IMR-90 (cell line): ENCODE measurements at regions not wholly inside any gene's neighbourhood (a gene's known extent, or its start where the extent isn't known, plus 50 kb on each side); places are given as distances from the start of the nearest gene placed in this dataset.

ENCODE experiments used
- ATAC-seq: fragments of 200-7000 bp; cut with Tn5 transposase; 2 replicates; pipeline ENCODE4 v1.9.1; 2020; ENCODE audit warnings: low read depth, mild to moderate bottlenecking, moderate library complexity
- BruUV-seq: library from RNA; stranded (reverse); fragments of 400-500 nt; replicated peaks from 2 replicates; lab custom pipeline; 2021; lab: Mats Ljungman, UMichigan
- CTCF ChIA-PET: fragments of 300-600 bp; formaldehyde crosslinking; extraction: SDS; loops from one replicate; lab custom pipeline; 2021; ENCODE audit warnings: antibody characterized with exemption; lab: Yijun Ruan, JAX
- POLR2A ChIA-PET: fragments of 300-600 bp; sonication (Branson Sonifier 250); formaldehyde crosslinking; loops from one replicate; lab custom pipeline; 2022; ENCODE audit warnings: antibody characterized with exemption; ENCODE audit not compliant: unreplicated experiment; lab: Charles Lee
- DNase-seq: peaks from one replicate; pipeline ENCODE4 v3.0.0; 2013
- H2AFZ ChIP-seq: replicated peaks from 2 replicates; pipeline ENCODE3; 2013; ENCODE audit warnings: low read length, mild to moderate bottlenecking; ENCODE audit not compliant: poor library complexity
- H2AK5ac ChIP-seq: 2 replicates; pipeline ENCODE4 v1.6.1; 2013; ENCODE audit warnings: low read depth, low read length, inconsistent platforms
- H2AK9ac ChIP-seq: replicated peaks from 2 replicates; pipeline ENCODE3; 2013; ENCODE audit warnings: mild to moderate bottlenecking, low read depth, low read length, moderate library complexity; ENCODE audit not compliant: poor library complexity
- H2BK120ac ChIP-seq: 2 replicates; pipeline ENCODE4 v1.6.1; 2013; ENCODE audit warnings: low read depth, low read length, inconsistent platforms
- H2BK15ac ChIP-seq: 3 replicates; pipeline ENCODE4 v1.6.1; 2013; ENCODE audit warnings: low read depth, low read length, inconsistent platforms
- H2BK20ac ChIP-seq: 2 replicates; pipeline ENCODE4 v1.6.1; 2013; ENCODE audit warnings: low read depth, mild to moderate bottlenecking, inconsistent platforms, low read length, moderate library complexity
- H2BK5ac ChIP-seq: 2 replicates; pipeline ENCODE4 v1.6.1; 2013; ENCODE audit warnings: mild to moderate bottlenecking, low read depth, low read length, inconsistent platforms; ENCODE audit not compliant: poor library complexity, severe bottlenecking
- H3K14ac ChIP-seq: replicated peaks from 2 replicates; pipeline ENCODE4 v1.6.1; 2013; ENCODE audit warnings: low read depth, low read length, inconsistent platforms
- H3K18ac ChIP-seq: 2 replicates; pipeline ENCODE4 v1.6.1; 2013; ENCODE audit warnings: low read depth, low read length, control low read depth
- H3K23ac ChIP-seq: 2 replicates; pipeline ENCODE4 v1.6.1; 2013; ENCODE audit warnings: low read depth, low read length, inconsistent platforms
- H3K27ac ChIP-seq: 2 replicates; pipeline ENCODE4 v1.5.1; 2013; ENCODE audit warnings: mild to moderate bottlenecking, control low read depth, low read length; ENCODE audit not compliant: insufficient read depth
- H3K27me3 ChIP-seq: 2 replicates; pipeline ENCODE4 v1.6.1; 2013; ENCODE audit warnings: low read length; ENCODE audit not compliant: control insufficient read depth, insufficient read depth
- H3K36me3 ChIP-seq: 2 replicates; pipeline ENCODE4 v1.6.1; 2013; ENCODE audit warnings: low read length, mixed read lengths; ENCODE audit not compliant: control insufficient read depth, insufficient read depth
- H3K4ac ChIP-seq: 2 replicates; pipeline ENCODE4 v1.6.1; 2013; ENCODE audit warnings: low read depth, low read length, inconsistent platforms
- H3K4me1 ChIP-seq: 2 replicates; pipeline ENCODE4 v1.6.1; 2013; ENCODE audit warnings: low read length, mixed read lengths; ENCODE audit not compliant: control insufficient read depth, insufficient read depth
- H3K4me2 ChIP-seq: 2 replicates; pipeline ENCODE4 v1.6.1; 2013; ENCODE audit warnings: low read depth, mild to moderate bottlenecking, control low read depth, low read length, moderate library complexity
- H3K4me3 ChIP-seq: 2 replicates; pipeline ENCODE4 v1.5.1; 2013; ENCODE audit warnings: low read depth, mild to moderate bottlenecking, control low read depth, low read length, moderate library complexity; ENCODE audit not compliant: insufficient read depth
- H3K56ac ChIP-seq: 2 replicates; pipeline ENCODE4 v1.6.1; 2013; ENCODE audit warnings: low read length, inconsistent platforms; ENCODE audit not compliant: insufficient read depth; ENCODE audit errors: extremely low read depth
- H3K79me1 ChIP-seq, 2 experiments: 2 replicates each; pipeline ENCODE4 v1.6.1; 2013; ENCODE audit warnings: low read length in 2 of 2, inconsistent platforms in 1 of 2, low read depth in 1 of 2
- H3K9ac ChIP-seq: 2 replicates; pipeline ENCODE4 v1.6.1; 2013; ENCODE audit warnings: low read depth, low read length, control low read depth
- H3K9me1 ChIP-seq: 2 replicates; pipeline ENCODE4 v1.6.1; 2013; ENCODE audit warnings: low read length, inconsistent platforms; ENCODE audit not compliant: insufficient read depth
- H3K9me3 ChIP-seq: 2 replicates; pipeline ENCODE4 v1.6.1; 2013; ENCODE audit warnings: low read length; ENCODE audit not compliant: control insufficient read depth, insufficient read depth
- H4K20me1 ChIP-seq: 2 replicates; pipeline ENCODE4 v1.6.1; 2013; ENCODE audit warnings: low read length, inconsistent platforms; ENCODE audit not compliant: insufficient read depth
- H4K5ac ChIP-seq: 2 replicates; pipeline ENCODE4 v1.6.1; 2013; ENCODE audit warnings: mild to moderate bottlenecking, low read depth, low read length, control low read depth
- H4K8ac ChIP-seq, 2 experiments: 2 replicates each; pipeline ENCODE4 v1.6.1; 2013; ENCODE audit warnings: low read depth in 2 of 2, low read length in 2 of 2, control low read depth in 1 of 2, inconsistent platforms in 1 of 2
- H4K91ac ChIP-seq: 2 replicates; pipeline ENCODE4 v1.6.1; 2013; ENCODE audit warnings: low read depth, low read length, inconsistent platforms; ENCODE audit not compliant: insufficient read depth
- CEBPB ChIP-seq: IDR thresholded peaks from 2 replicates; pipeline ENCODE4 v1.6.1; 2012; ENCODE audit warnings: low read depth, low read length, improper control_type of control experiment
- ELK1 ChIP-seq: fragments of 150-350 bp; IDR thresholded peaks from 2 replicates; pipeline ENCODE4 v1.6.1; 2016; ENCODE audit warnings: low read depth, mild to moderate bottlenecking, low read length, moderate library complexity, borderline replicate concordance
- MAFK ChIP-seq: IDR thresholded peaks from 2 replicates; pipeline ENCODE4 v1.6.1; 2012; ENCODE audit warnings: low read depth, low read length, improper control_type of control experiment
- MAZ ChIP-seq: IDR thresholded peaks from 2 replicates; pipeline ENCODE4 v1.6.1; 2012; ENCODE audit warnings: low read depth, mild to moderate bottlenecking, low read length, improper control_type of control experiment, moderate library complexity, borderline replicate concordance
- RCOR1 ChIP-seq: IDR thresholded peaks from 2 replicates; pipeline ENCODE4 v1.6.1; 2012; ENCODE audit warnings: mild to moderate bottlenecking, low read length, improper control_type of control experiment; ENCODE audit not compliant: insufficient replicate concordance
- SMC3 ChIP-seq: fragments of 150-350 bp; IDR thresholded peaks from 2 replicates; pipeline ENCODE4 v1.6.1; 2016; ENCODE audit warnings: low read depth, mild to moderate bottlenecking, antibody characterized with exemption, low read length, moderate library complexity
- WGBS, 2 experiments: methylation state at CpG; one replicate each; pipeline versions ENCODE4 v1.1.5 to v1.1.7; 2013; ENCODE audit warnings: missing lambda C conversion rate in 2 of 2; ENCODE audit not compliant: insufficient read length in 1 of 2; ENCODE audit errors: extremely low coverage in 2 of 2; 5-methylcytosine and 5-hydroxymethylcytosine counted together
- dilution Hi-C: fragments of 300-500 bp; cut with HindIII; formaldehyde crosslinking; loops from one replicate; pipeline ENCODE4 v1.14.3; 2018; ENCODE audit warnings: low sequenced_read_pairs; ENCODE audit not compliant: unreplicated experiment
- in situ Hi-C: fragments of 300-500 bp; cut with MboI; formaldehyde crosslinking; loops from 3 replicates; pipeline ENCODE4 v1.14.3; 2019; ENCODE audit warnings: low sequenced_read_pairs, inconsistent platforms, mixed read lengths
- intact Hi-C: fragments of 100-400 bp; cut with micrococcal nuclease; formaldehyde crosslinking; loops from 2 replicates; pipeline ENCODE4 v1.10.0; 2022

- TF ChIP-seq RCOR1 (no peak), ELK1 (no peak), SMC3 (no peak), CEBPB (no peak), MAZ (no peak), MAFK (no peak)
- POLR2A ChIA-PET = no interaction called here
- no peak overlapping the region for H3K27ac ChIP-seq
- no peaks in the 10 kb centered on the region for H3K27me3 ChIP-seq
- dilution Hi-C loops = no loop called here
- H2AK9ac ChIP-seq = no peak overlapping the region
- H4K20me1 ChIP-seq = no peaks in the 10 kb centered on the region
- in situ Hi-C loops = no loop called here
- no peak overlapping the region for H2AFZ ChIP-seq
- no TSS peak for BruUV-seq
- H4K5ac ChIP-seq = no peak overlapping the region
- no peak overlapping the region for H2AK5ac ChIP-seq
- H3K56ac ChIP-seq = no peak overlapping the region
- no peak overlapping the region for H3K9ac ChIP-seq
- H3K18ac ChIP-seq = no peak overlapping the region
- no peaks in the 10 kb centered on the region for H3K9me3 ChIP-seq
- no peaks in the 10 kb centered on the region for H3K9me1 ChIP-seq
- intact Hi-C loops = no loop called here
- H3K4me2 ChIP-seq = no peak overlapping the region
- no peaks in the 10 kb centered on the region for H3K79me1 ChIP-seq
- no peak overlapping the region for H4K8ac ChIP-seq
- ATAC-seq = no peak
- no CpG with 5 or more reads among the region's 1 CpG for WGBS, 2 experiments
- H3K4ac ChIP-seq = no peak overlapping the region
- no peak overlapping the region for H3K4me3 ChIP-seq
- no peak overlapping the region for H2BK20ac ChIP-seq
- H3K4me1 ChIP-seq = no peaks in the 10 kb centered on the region
- no peak overlapping the region for H2BK120ac ChIP-seq
- CTCF ChIA-PET = interaction anchor here (0.6 kb wide), 1 partner anchor 20 kb away, joined by 3 read pairs; no protein-coding TSS in a partner anchor
- DNase-seq = no peak
- H3K23ac ChIP-seq = no peak overlapping the region
- H2BK5ac ChIP-seq = no peak overlapping the region
- no peak overlapping the region for H2BK15ac ChIP-seq
- H4K91ac ChIP-seq = no peak overlapping the region
- no peak overlapping the region for H3K14ac ChIP-seq
- no peaks in the 10 kb centered on the region for H3K36me3 ChIP-seq
Observed at GRCh38 chr3:107044677-107045076, 332.6 kb upstream of the CCDC54 start.
